GM15510 (cell line): ENCODE measurements at regions not wholly inside any gene's neighbourhood (a gene's known extent, or its start where the extent isn't known, plus 50 kb on each side); places are given as distances from the start of the nearest gene placed in this dataset.

Source experiments
- POLR2A ChIP-seq: IDR thresholded peaks from 3 replicates; pipeline ENCODE4 v1.6.1; 2011; ENCODE audit warnings: borderline replicate concordance; ENCODE audit not compliant: insufficient read length; ENCODE audit errors: extremely low read depth

- TF ChIP-seq POLR2A: no peak
Observed at GRCh38 chr3:42037318-42037945, 53.7 kb upstream of the TRAK1 start.

- TF ChIP-seq POLR2A: no peak
Observed at GRCh38 chr3:42036483-42036823, 54.7 kb upstream of the TRAK1 start.

- no peak for TF ChIP-seq POLR2A
Observed at GRCh38 chr3:42035816-42036482, 55.2 kb upstream of the TRAK1 start.

- TF ChIP-seq POLR2A: no peak
Observed at GRCh38 chr3:42035007-42035406, 56.1 kb upstream of the TRAK1 start.

GRCh38 chr3:42033741-42034140, 57.4 kb upstream of the TRAK1 start:
- TF ChIP-seq POLR2A: no peak

- TF ChIP-seq POLR2A: no peak
Observed at GRCh38 chr3:42032693-42033349, 58.3 kb upstream of the TRAK1 start.

GRCh38 chr3:42031808-42032480, 59.2 kb upstream of the TRAK1 start:
- no peak for TF ChIP-seq POLR2A

- TF ChIP-seq POLR2A: no peak
Observed at GRCh38 chr3:42028474-42028873, 62.7 kb upstream of the TRAK1 start.

GRCh38 chr3:42027571-42027970, 63.6 kb upstream of the TRAK1 start:
- TF ChIP-seq POLR2A: no peak

- no peak for TF ChIP-seq POLR2A
Observed at GRCh38 chr3:42025370-42026138, 63.7 kb upstream of the ULK4 start.

- no peak for TF ChIP-seq POLR2A
Observed at GRCh38 chr3:42024591-42025351, 62.9 kb upstream of the ULK4 start.

- no peak for TF ChIP-seq POLR2A
Observed at GRCh38 chr3:42023380-42023779, 61.5 kb upstream of the ULK4 start.

- no peak for TF ChIP-seq POLR2A
Observed at GRCh38 chr3:42022355-42022754, 60.5 kb upstream of the ULK4 start.

- no peak for TF ChIP-seq POLR2A
Observed at GRCh38 chr3:42020684-42021307, 58.9 kb upstream of the ULK4 start.
